GM11168 (cell line): ENCODE measurements at regions not wholly inside any gene's neighbourhood (a gene's known extent, or its start where the extent isn't known, plus 50 kb on each side); places are given as distances from the start of the nearest gene placed in this dataset.

ENCODE experiments used
- in situ Hi-C: fragments of 300-500 bp; cut with MboI; formaldehyde crosslinking; loops from one replicate; pipeline ENCODE4 v1.12.0; 2022; ENCODE audit warnings: low sequenced_read_pairs; ENCODE audit not compliant: unreplicated experiment

- in situ Hi-C loops = loop anchor here (25.0 kb wide), 1 partner anchor 156 kb away; no protein-coding TSS in a partner anchor
Measured at GRCh38 chr20:25867776-25868649, 171.4 kb upstream of the ZNF337 start.

DNA sequence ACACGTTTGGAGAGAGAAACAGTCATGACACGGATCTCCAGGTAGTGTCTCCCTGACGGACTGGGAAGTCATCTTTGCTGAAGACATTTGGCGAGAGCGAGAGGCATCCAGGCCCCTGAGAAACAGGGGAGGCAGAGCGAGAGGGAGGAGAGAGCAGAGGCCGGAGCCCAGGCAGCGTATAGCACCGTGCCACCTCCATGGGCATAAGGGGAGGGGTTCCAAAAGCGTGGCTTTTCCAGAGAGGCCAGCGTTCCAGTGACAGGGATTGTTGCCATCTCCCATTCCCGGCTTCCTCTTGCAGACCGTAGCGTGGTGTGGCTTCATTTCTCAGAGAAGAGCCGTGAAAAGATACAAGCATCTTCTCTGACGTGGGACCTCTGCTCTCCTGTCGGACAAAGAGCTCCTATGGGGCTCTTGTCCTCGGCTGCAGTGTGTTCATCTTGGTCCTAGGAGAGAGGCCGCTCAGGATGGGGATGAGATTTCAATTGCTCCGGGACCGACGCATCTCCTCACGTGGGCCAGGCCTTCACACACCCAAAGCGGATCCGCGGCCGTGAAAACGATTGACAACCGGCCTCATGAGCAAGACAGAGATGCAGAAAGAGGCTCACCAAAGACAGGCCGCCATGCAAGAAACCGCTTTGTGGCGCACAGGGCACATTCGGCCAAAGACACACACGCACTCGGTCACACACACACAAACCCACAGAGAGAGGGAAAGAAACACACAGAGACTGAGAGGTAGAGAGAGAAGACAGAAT lies 170.5 kb upstream of the ZNF337 start:
- in situ Hi-C loops = loop anchor here (25.0 kb wide), 1 partner anchor 155 kb away; no protein-coding TSS in a partner anchor

- in situ Hi-C loops = loop anchor here (25.0 kb wide), 1 partner anchor 154 kb away; no protein-coding TSS in a partner anchor
Measured at GRCh38 chr20:25865715-25866656, 169.3 kb upstream of the ZNF337 start.

DNA sequence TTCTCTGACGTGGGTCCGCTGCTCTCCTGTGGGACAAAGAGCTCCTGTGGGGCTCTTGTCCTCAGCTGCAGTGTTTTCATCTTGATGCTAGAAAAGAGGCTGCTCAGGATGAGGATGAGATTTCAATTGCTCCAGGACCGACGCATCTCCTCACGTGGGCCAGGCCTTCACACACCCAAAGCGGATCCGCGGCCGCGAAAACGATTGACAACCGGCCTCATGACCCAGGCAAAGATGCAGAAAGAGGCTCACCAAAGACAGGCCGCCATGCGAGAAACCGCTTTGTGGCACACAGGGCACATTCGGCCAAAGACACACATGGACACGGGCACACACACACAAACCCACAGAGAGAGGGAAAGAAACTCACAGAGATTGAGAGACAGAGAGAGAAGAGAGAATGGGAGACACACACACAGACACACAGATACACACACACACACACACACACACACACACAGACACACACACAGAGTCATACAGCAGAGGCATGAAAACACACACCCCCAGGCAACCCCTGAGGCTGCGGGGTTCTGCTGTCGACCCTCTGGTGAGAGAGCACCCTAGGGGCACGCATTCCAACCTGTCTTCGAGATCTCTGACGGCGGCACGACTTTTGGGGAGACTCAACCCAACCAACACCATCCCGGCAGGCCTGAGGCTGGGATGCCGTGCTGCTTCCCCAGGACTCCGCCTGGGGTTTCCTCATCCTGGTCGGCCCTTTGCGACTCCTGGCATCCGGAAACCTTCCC lies 168.5 kb upstream of the ZNF337 start:
- in situ Hi-C loops = loop anchor here (25.0 kb wide), 1 partner anchor 153 kb away; no protein-coding TSS in a partner anchor

DNA sequence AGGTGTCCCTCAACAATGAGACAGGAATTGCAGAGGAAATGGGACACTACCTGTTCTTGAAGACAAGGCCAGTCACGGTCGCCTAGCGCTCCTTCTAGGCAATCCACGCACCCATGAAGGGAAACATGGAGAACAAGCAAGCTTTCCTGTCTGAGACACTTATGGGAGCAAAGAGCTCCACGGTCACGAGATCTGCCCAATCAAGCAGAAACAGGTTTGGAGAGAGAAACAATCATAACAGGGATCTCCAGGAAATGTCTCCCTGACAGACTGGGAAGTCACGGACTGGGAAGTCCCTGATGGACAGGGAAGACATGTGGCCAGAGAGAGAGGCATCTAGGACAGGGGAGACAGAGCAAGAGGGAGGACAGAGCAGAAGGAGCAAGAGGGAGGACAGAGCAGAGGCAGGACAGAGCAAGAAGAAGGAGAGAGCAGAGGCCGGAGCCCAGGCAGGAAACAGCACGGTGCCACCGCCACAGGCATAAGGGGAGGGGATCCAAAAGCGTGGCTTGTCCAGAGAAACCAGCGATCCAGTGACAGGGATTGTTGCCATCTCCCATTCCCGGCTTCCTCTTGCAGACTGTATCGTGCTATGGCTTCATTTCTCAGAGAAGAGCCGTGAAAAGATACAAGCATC lies 167.8 kb upstream of the ZNF337 start:
- in situ Hi-C loops = loop anchor here (25.0 kb wide), 1 partner anchor 152 kb away; no protein-coding TSS in a partner anchor

DNA sequence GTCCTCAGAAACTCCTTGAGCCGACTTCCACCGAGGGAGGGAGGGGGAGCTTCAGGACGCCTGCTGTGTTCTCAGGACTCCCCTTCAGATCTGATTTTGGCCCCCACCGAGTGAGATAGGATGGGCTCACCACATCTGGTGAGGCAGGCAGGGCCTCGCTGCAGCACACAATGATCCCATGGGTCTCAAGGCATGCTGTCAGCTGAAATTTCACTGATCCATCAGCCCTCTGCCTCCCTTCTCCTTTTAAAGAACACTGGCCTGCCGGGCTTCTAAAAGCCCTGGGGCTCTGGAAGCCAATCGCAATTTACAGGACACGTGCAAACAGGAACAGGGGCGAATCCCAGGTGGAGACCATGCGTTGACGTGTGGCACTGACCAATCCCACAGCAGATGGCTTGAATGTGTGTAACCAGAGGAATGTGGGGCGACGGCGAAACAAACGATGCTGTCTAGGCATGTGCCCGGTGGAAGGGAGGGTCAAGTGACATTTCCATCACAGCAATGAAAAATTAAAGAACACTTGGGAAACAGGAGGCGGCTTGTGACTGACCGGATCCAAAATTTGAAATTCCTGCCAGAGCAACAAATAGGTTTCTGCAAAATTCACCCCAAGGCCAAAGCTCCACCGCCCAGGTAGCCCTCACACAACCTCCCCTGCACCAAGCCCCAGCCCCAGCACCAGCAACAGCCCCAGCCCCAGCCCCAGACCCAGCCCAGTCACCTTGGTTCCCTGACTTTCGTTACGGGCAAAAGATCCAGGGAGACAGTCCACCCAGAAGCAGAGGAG lies 167.1 kb upstream of the ZNF337 start:
- in situ Hi-C loops = loop anchor here (25.0 kb wide), 1 partner anchor 151 kb away; no protein-coding TSS in a partner anchor

DNA sequence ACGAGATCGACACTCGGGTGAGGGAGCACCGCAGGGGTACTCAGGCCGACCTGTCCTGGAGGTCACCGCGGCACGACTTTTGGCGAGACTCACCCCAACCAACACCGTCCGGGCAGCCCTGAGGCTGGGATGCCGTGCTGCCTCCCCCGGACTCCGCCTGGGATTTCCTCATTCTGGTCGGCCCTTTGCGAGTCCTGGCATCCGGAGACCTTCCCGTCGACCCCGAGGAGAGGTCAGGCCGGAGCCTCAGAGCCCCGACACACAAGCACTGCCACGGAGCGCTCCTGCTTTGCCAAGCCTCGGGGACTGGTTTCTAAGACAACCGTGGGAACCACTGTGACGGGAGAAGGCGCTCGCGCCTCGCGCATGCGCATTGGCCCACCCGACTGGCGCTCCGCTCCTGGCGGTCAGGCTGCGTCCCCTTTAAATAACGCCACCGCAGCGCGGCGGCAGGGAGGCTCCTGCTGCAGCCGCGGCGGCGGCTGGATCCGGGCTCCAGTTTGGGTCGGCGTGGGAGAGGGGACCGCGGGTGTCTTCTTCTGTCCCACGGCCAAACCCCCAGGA lies 166.4 kb upstream of the ZNF337 start:
- in situ Hi-C loops = loop anchor here (25.0 kb wide), 1 partner anchor 151 kb away; no protein-coding TSS in a partner anchor

- in situ Hi-C loops = loop anchor here (25.0 kb wide), 1 partner anchor 148 kb away; no protein-coding TSS in a partner anchor
Measured at GRCh38 chr20:25860531-25861150, 164.0 kb upstream of the ZNF337 start.

DNA sequence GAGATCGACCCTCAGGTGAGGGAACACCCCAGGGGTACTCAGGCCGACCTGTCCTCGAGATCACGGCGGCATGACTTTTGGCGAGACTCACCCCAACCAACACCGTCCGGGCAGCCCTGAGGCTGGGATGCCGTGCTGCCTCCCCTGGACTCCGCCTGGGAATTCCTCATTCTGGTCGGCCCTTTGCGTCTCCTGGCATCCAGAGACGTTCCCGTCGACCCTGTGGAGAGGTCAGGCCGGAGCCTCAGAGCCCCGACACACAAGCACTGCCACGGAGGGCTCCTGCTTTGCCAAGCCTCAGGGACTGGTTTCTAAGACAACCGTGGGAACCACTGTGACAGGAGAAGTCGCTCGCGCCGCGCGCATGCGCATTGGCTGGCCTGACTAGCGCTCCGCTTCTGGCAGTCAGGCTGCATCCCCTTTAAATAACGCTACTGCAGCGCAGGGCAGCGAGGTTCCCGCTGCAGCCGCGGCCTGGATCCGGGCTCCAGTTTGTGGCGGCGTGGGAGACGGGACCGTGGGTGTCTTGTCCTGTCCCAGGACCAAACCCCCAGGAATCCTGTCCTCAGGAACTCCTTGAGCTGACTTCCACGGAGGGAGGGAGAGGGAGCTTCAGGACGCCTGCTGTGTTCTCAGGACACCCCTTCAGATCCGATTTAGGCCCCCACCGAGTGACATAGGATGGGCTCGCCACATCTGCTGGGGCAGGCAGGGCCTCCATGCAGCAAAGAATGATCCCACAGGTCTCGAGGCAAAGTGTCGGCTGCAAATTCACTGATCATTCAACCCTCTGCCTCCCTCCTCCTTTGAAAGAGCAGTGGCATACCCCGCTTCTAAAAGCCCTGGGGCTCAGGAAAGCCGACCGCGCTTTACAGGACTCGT lies 163.2 kb upstream of the ZNF337 start:
- in situ Hi-C loops = loop anchor here (25.0 kb wide), 1 partner anchor 148 kb away; no protein-coding TSS in a partner anchor

GRCh38 chr20:25858495-25859425 lies 162.1 kb upstream of the ZNF337 start:
- in situ Hi-C loops = loop anchor here (25.0 kb wide), 1 partner anchor 146 kb away; no protein-coding TSS in a partner anchor

- in situ Hi-C loops = loop anchor here (25.0 kb wide), 1 partner anchor 145 kb away; no protein-coding TSS in a partner anchor
Measured at GRCh38 chr20:25857091-25857788, 160.6 kb upstream of the ZNF337 start.

DNA sequence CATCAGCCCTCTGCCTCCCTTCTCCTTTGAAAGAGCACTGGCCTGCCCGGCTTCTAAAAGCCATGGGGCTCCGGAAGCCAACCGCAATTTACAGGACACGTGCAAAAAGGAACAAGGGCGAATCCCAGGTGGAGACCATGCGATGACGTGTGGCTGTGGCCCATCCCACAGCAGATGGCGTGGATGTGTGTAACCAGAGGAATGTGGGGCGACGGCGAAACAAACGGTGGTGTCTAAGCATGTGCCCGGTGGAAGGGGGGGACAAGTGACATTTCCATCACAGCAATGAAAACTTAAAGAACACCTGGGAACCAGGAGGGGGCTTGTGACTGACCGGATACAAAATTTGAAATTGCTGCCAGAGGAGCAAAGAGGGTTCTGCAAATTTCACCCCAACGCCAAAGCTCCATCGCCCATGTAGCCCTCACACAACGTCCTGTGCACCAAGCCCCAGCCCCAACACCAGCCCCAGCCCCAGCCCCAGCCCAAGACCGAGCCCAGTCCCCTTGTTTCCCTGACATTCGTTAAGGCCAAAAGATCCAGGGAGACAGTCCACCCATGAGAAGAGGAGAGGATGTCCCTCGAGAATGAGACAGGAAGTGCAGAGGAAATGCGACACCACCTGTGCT lies 159.7 kb upstream of the ZNF337 start:
- in situ Hi-C loops = loop anchor here (25.0 kb wide), 1 partner anchor 144 kb away; no protein-coding TSS in a partner anchor

- in situ Hi-C loops = loop anchor here (25.0 kb wide), 1 partner anchor 143 kb away; no protein-coding TSS in a partner anchor
Measured at GRCh38 chr20:25855451-25856156, 159.0 kb upstream of the ZNF337 start.
